Muscle of arm (tissue), 1 donor: ENCODE measurements at regions not wholly inside any gene's neighbourhood (a gene's known extent, or its start where the extent isn't known, plus 50 kb on each side); places are given as distances from the start of the nearest gene placed in this dataset.
"Not testable (repeated sequence)": the region's sequence is repeated elsewhere in the genome, so short reads cannot be mapped to it uniquely, and the experiment has no call there.

Source experiments
- DNase-seq: peaks from one replicate; pipeline ENCODE4 v3.0.0-alpha.2; 2013

DNA sequence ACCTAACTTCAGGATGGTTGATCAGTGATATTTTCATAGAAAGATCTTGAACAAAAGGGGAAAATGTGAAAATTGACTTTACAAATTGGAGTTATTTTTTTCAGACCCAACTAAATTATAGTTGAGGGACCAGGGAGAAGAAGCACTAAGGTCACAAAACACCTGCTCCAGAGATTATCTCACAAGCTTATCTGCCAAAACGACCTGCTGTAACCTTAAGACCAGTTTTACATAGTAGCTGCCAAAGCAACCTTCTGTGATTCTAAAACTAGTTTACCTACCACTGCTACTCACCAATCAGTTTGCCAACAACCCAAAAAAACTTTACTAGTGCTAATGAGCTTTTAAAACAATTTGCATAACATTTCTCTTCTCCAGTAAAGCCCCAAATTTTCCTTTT is 972.1 kb downstream of the C4orf33 start:
- no peak for DNase-seq

DNA sequence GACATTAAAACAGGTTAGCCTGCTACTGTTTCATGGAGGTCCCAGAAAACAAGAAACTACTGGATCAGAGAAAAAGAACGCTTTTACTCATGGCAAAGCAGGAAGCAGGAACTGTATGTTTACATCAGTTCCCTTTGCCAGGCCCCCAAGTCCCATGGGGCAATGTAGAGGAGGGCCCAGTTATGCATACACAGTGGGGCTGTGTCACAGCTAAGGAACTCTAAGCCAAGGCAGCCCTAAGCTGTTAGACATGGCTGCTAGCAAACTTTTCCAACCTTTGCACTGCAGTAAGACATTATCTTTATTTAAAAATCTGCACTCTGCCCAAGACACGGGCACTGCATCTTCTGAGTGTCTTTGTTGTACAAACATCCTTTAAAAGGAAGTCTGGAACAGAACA is 975.8 kb downstream of the C4orf33 start:
- no peak for DNase-seq

DNA sequence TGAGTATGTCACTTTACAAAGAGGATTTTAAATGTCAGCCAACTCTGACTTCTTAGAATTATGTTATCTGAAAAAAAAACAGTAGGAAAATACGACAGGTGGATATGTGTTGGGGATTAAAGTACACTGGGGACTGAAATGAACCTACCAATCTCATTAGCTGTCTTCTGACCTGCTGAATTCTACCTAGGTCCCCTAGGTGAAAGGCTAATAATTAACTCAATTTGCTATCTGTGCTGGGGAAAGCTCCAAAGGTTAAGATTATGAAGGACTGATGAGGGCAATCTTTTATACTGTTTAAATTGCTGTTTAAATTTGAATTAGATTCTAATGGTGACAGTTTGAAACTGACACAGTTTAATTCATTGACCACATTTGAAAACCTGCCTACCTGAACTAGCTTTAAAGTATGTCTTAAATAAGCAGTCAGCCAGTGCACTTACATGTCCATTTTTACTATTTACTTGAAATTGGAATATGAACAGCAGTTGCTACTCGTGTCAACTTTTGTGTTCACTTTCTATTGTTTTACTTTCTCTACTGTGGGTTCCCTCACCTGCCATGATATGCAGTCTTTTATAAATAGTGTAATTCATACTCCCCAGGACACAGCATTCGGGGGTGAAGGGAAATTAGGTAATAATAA is 977.3 kb downstream of the C4orf33 start:
- DNase-seq, result no peak

DNA sequence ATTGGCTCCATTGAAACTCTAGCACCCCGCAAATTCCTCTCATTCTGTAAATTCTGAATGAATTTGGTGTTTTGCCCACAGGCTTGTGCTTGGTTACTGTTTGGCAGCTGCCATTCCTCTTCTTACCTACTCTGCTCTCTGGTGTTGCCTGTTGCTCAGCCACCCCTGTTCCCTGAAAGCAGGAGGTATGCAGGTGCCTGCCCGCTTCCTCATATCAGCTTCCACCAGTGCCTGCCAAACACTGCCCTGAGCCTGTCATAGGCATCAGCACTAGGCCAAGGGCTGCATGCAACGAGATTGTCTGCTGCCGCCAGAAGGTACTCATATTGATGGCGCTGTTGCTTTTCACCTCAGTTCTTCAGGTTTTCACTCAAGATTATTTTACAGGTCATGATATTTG is 978.1 kb downstream of the C4orf33 start:
- DNase-seq, result no peak

DNA sequence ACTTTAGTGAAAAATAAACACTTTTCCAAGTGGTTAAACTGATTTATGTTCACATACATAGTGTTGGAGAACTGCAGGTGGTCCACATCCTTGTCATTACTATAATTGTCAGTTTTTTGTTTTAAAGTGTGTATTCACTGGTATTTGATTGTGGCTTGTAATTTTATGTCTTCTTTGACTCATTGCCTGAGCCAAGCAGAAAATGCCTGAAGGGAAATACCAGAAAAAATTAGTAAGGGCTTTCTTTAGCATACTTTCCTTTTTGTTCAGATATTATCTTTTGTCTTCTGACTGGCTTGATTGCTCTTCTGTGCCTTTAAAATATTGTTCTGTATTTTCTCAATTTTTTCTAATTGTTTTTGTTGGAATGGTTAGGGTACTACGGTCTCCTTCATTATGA is 981.3 kb downstream of the C4orf33 start:
- no peak for DNase-seq

DNA sequence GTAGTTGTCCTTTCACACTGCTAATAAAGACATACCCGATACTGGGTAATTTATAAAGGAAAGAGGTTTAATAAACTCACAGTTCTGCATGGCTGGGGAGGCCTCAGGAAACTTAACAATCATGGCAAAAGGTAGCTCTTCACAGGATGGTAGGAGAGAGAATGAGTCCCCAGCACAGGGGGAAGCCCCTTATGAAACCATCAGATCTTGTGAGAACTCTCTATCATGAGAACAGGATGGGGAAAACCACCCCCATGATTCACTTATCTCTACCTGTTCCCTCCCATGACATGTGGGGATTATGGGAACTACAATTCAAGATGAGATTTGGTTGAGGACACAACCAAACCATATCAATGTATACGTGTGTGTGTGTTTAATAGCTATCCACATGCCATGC is 983.1 kb downstream of the C4orf33 start:
- DNase-seq, result not testable (repeated sequence)

DNA sequence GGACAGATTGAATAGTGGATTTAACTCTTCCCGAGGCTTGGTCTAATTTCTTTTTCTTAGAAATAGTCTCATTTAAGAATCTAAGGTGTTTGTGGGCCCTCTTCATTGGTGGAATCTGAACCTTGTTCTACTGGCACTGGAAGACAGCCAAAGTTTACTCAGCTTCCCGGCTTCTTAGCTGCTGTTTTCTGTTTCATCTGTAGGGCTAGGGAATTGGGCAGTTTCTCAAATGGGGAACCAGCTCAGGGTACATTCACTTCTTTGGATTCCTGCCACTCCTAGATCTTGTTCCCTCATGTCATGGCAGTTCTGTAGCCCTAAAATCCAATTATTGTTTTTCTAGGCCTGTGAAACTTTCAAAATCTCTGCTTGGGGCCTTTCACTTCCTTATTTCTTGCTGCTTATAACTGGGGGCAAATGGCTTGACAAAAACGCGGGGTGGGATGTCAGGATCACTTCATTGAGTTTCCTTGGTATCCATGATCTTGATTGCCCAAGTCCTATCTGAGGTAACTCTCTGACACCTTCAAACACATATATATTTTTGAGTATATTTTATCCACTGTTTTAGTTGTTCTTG is 985.0 kb downstream of the C4orf33 start:
- DNase-seq, result no peak

DNA sequence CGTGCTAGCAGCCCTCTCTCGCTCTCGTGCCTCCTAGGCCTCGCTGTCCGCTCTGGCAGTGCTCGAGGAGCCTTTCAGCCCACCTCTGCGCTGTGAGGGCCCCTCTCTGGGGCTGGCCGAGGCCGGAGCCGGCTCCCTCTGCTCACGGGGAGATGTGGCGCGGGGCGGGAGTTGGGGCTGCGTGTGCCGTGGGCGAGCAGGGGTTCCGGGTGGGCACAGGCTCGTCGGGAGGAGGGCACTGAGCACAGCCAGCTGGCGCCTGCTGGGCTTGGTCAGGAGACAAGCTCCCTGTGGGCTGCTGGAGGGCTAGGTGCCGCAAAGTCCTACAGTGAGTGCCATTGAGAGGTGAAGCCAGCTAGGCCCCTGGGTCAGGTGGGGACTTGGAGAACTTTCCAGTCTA is 994.5 kb downstream of the C4orf33 start:
- no peak for DNase-seq

DNA sequence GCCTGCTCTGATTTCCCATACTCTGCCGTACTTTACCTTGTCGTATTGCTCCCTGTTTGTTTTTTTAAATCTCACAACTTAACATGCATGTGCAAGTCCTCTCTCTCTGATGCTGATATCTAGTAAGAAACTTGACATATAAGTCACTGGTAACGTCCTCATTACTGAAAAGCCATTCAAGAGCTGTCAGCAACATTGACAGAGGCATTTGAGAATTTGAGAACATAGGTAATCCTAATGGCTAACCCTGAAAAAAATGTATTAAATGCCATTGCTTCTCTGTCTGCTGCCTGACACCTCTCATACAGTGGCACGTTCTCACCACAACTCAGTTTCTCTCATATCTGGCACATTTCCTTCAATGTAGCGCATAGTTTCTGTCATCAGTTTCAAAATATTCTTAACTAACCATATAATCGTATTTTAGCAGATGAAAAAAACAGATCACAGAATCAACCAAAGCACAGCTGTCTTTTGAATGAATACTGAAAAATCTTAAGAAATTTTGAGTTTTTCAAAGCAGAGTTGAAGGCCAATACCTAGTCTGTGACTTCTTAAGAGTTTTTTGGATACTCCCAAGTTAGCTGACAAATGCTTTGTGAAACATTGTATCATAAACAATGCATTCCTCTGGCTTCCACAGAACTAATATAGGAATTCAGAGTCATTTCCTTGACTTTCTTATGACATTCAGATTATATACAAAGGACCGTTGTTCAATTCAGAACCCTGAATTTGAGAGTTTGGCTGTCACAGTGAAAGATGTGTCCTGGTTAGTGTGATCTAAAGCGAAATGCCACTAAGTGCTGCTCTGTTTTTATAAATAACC is 996.4 kb downstream of the C4orf33 start:
- no peak for DNase-seq

DNA sequence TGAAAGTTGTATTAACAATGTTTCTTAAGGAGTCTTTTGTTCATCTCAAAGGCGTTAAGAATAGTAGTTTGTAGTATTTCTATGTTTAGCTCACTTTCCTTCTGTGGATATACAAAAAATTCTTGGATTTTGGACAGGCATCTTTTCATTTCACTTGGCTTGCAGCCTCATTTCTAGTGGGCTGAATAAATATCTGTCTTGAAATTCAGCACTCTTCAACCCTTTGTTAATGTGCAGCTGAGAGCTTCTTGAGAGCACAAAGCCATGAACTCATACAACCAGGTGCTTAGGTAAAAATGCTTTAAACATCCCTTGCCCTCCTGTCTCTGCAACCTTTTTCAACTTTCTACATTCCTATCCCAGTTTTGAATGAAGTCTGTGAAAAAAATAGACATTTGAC is 1003.2 kb downstream of the C4orf33 start:
- DNase-seq, result peak; percentile 39

DNA sequence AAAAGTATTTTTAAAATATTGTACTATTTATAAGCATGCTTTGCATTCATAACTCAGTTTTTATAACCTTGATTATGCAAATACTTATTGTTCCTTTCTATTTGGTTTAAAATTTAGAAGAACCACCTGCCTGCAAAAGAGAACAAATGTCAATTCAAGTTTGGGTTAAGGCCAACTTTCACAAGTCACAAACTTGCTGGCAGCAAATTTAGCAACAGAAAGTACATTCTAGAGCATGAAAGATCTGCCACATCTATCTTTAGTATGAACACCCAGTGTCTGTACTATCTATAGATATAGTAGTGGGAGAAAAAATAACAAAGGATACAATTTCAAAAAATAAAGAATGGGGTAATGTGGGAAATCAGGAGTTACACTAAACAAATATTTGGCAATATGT is 1014.2 kb downstream of the C4orf33 start:
- no peak for DNase-seq

DNA sequence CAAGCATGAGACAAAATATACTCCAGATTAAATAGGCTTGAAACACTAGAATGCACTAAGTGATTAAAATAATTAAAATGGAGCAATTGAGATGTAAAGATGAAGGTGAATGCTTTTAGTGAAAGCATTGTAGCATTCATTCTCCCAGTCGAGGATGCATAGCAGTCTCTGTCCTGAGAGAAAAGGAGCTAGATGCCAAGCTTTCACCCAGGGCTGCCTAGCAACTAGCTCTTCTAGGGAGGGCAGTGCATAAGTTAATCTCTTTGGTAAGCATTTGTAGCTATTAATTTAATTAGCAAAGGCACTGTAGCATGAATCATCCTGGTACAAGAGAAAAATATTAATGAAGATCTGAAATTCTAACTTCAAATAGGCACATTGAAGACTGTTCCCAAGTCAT is 1014.8 kb downstream of the C4orf33 start:
- no peak for DNase-seq

DNA sequence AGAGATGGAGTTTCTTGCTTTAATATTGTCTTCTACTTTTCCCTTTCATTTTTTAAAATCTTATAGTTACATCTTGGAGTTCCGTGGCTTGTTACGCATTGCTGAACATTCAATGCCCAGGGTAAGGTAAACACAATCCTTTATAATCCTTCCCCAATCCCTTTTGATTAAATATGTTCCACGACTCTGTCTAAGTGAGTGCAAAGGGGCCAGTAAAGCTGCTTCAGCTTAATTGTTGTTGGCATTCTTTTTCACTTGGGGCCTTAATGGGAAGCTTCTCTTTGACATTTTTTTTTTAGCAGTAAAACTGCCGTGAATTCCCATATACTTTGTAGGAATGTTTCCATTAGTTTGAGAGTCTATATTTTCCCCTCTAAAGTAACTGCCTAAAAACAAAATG is 1028.1 kb downstream of the C4orf33 start:
- DNase-seq, result peak; percentile 32

DNA sequence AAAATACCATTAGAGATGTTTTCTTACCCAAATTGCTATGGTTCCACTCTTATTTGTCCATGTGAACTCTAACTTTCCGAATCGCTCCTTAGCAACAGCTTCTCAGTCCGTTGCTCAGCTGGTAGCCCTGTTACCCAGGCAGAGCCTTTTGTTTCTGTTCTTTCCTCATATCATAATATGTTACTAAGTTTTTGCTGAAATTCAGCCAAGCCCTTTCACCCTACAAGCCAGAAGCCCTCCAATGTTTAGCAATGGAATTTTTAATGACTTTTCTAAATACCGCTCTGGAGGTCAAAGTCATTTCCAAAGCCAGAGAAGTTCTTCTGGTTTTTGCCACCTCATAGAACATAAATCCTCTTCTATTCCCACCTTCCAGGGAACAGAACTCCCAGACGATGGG is 1029.5 kb downstream of the C4orf33 start:
- no peak for DNase-seq

DNA sequence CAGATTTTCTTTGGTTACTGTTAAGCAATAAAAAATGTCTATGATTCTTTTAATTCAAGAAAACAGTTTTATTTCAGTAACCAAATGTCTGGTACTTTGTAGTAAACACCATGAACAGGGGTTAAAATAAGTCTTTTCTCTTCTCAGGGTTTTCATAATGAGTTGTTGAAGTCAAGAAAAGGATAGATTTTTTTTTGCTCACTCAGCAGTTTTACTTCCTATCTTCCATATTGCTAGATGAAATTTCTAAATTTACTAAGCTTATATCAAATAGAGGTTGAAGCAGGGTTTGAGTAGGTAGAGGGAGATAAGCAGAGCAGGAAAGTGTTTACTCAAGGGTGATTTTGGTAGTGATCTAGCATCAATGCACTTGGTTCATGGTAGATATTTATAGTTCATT is 1031.3 kb downstream of the C4orf33 start:
- DNase-seq, result no peak

DNA sequence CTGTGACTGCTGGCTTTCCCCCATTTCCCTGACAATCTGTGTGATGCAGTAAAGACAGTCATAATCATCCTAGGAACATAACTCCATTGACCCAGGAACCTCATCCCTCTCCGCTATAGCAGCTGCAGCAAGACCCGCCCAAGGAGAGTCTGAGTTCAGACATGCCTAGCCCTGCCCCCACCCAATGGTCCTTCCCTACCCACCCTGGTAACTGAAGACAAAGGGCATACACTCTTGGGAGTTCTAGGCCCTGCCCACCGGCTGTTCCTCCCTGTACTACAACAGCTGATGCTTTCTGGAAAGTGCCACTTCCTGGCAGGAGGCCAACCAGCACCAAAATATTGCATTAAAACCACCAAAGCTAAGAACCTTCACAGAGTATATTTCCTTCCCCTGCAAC is 1035.6 kb downstream of the C4orf33 start:
- DNase-seq, result no peak

DNA sequence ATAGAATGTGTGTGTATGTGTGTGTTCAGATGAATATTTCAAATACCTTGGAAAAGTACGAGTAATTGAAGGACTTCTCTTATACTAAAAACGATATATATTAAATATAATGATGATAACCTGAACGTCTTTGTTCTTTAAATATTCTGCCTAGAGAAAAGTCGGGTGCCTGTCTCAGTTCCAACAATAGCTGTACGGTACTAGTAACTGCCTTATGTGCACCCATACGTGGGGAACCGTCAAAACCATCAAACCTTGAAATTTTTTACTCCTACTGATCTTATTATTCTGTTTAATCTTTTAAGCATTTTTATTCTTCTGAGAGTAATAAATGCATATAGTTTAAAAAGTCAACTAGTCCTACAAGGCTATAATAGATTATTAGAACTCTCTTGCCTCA is 1045.7 kb downstream of the C4orf33 start:
- no peak for DNase-seq

DNA sequence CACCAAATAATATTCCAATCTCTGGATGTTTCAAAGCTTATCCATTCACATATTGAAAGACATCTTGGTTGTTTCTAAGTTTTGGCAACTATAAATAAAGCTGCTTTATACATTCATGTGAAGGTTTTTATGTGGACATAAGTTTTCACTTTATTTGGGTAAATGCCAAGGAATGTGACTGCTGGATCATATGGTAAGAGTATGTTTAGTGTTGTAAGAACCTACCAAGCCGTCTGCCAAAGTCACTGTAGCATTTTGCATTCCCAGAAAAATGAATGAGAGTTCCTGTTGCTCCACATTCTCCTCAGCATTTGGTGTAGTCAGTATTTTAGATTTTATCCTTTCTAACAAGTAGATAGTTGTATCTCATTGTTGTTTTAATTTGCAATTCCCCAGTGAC is 1047.7 kb downstream of the C4orf33 start:
- DNase-seq, result no peak

DNA sequence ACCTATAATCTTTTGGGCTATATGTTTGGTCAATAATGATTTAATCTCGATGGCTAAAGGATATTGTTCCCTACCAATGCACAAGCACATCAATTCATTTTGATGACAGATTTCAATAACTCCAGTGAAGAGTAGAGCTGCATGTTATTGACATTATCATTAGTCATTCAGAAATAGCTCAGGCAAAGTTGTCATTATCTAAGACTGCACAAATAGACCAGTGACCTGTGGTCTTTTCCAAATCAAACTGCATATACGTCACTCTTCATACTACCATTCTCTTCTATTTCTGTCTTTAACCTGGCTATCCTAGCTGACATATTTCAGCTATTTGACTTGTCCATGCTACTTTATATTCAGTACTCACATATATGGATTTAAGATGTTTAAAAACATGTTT is 1050.8 kb downstream of the C4orf33 start:
- DNase-seq, result no peak

DNA sequence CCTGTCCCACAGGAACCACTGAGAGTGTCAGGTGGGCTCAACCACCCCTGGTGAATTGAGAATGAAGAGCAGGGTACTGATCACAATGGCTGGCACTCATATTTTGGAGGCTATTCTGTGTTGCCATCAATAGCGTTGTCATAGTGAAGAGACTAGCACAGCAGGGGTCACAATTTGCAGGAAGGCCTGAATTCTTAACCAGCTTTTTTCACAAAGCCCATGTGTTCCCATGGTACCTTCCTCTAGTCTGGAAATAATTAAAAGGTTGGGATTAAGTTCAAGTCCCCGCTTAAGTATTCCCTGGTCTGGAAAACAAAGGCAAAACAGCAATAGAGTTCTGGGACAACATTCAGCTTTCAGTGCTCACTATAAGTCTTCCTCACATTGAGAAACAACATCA is 1051.7 kb downstream of the C4orf33 start:
- DNase-seq, result peak; percentile 53

DNA sequence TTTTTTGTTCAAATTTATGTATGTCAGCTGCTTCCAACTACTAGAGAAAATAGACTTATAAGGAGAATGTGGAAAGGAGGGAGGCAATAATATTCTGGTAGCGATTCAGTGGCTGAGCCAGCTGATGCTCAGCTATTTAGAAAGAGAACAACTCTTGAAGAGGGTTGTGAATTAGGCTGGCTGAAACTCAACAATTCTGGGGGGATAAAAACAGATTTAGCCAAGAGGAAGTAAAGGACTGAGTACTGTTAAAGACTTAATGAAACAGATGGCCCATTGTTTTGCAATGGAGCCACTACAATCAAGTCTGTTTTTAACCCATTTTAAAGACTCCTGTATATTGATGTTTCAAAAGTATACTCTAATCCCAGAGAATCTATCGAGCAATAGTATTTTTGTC is 1058.9 kb downstream of the C4orf33 start:
- peak; percentile 43 for DNase-seq

DNA sequence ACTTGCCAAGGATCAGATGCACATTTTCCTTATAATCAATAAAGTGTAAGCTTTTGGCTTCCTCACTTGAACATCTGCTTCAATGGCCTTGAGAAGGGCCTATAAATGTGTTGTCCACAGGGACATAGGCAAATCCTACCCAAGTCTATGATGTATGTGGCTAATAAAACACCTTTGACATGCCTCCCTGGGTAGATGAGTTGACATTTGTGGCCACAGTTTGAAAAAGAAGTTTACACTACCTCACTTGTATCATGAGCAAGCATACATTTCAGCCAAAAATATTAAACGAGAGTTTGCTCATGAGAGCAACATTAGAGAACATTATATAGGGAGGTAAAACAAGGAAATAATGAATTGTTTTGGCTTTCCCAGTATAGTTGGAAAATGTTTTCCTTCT is 1067.7 kb downstream of the C4orf33 start:
- DNase-seq, result peak; percentile 54

DNA sequence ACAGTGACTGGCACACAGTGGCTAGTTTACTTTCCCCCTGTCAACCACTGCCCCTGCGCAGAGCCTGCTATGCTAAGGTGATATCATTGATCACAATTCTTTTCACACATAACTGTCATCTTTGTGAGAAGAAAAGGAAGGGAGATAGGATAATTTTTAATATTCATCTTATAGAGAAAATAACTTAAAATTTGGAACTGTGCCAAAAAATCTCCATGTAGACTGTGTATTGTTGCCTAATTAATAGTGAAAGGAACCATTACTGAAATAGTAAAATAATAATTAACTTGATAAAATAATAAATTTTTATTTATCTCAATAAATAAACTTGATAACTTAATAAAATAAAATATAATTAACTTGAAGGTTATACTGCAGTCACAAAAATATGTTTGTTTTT is 1069.4 kb downstream of the C4orf33 start:
- no peak for DNase-seq
